ENCODE measurements at regions not wholly inside any gene's neighbourhood (a gene's known extent, or its start where the extent isn't known, plus 50 kb on each side); places are given as distances from the start of the nearest gene placed in this dataset.

- no peak for TF ChIP-seq CTCF (IDR thresholded peaks at IDR 0.05)
- TF ChIP-seq POLR2A (IDR thresholded peaks at IDR 0.05), result no peak
- TF ChIP-seq EP300 (IDR thresholded peaks at IDR 0.05; ENCODE audit: low read depth), result no peak
- no peak for TF ChIP-seq POLR2AphosphoS5 (IDR thresholded peaks at IDR 0.05)
These were observed 449.0 kb downstream of the QKI start for GRCh38 chr6:163863565-163863964.
